PC-9 (cell line): ENCODE measurements at regions not wholly inside any gene's neighbourhood (a gene's known extent, or its start where the extent isn't known, plus 50 kb on each side); places are given as distances from the start of the nearest gene placed in this dataset.
A peak's percentile ranks its signal among the peaks of the same experiment; 100 is the strongest.

Source experiments
- BruUV-seq: library from RNA; stranded (reverse); fragments of 400-500 nt; replicated peaks from 2 replicates; lab custom pipeline; 2021; lab: Mats Ljungman, UMichigan
- CTCF ChIA-PET: fragments of 300-600 bp; sonication (Branson Sonifier 250); formaldehyde crosslinking; loops from one replicate; lab custom pipeline; 2022; ENCODE audit warnings: antibody characterized with exemption; lab: Charles Lee
- POLR2A ChIA-PET: fragments of 300-600 bp; sonication (Branson Sonifier 250); formaldehyde crosslinking; loops from one replicate; lab custom pipeline; 2022; ENCODE audit warnings: antibody characterized with exemption; ENCODE audit not compliant: unreplicated experiment; lab: Charles Lee
- DNase-seq, 2 experiments: peaks; one replicate each; pipeline versions ENCODE4 v3.0.0 to v3.0.0-alpha.2; 2015 to 2022; ENCODE audit warnings: mixed read lengths in 1 of 2
- H2AFZ ChIP-seq: fragments of 200-600 bp; sonication (generic); 2 replicates; pipeline ENCODE4 v1.8.1; 2017; ENCODE audit warnings: antibody characterized with exemption
- H3F3A ChIP-seq: fragments of 200-600 bp; sonication (generic); 2 replicates; pipeline ENCODE4 v1.8.1; 2017; ENCODE audit warnings: antibody characterized with exemption, mild to moderate bottlenecking, low read depth; ENCODE audit not compliant: insufficient read depth
- H3K27ac ChIP-seq: fragments of 200-600 bp; sonication (generic); 2 replicates; pipeline ENCODE4 v1.6.1; 2016; ENCODE audit warnings: mixed run types
- H3K27me3 ChIP-seq: fragments of 200-600 bp; sonication (generic); 2 replicates; pipeline ENCODE4 v1.6.1; 2016; ENCODE audit warnings: low read depth, mixed run types; ENCODE audit not compliant: insufficient read depth
- H3K36me3 ChIP-seq: fragments of 200-600 bp; sonication (generic); 2 replicates; pipeline ENCODE4 v1.6.1; 2016; ENCODE audit warnings: low read depth, mixed run types
- H3K4me1 ChIP-seq: fragments of 200-600 bp; sonication (generic); replicated peaks from 2 replicates; pipeline ENCODE4 v1.6.1; 2016; ENCODE audit warnings: mixed run types; ENCODE audit not compliant: insufficient read depth
- H3K4me2 ChIP-seq: fragments of 200-600 bp; sonication (generic); 2 replicates; pipeline ENCODE4 v1.6.1; 2017; ENCODE audit warnings: mixed run types
- H3K4me3 ChIP-seq: fragments of 200-600 bp; sonication (generic); 2 replicates; pipeline ENCODE4 v1.6.1; 2016; ENCODE audit warnings: mixed run types
- H3K79me2 ChIP-seq: fragments of 200-600 bp; sonication (generic); 2 replicates; pipeline ENCODE4 v1.6.1; 2017; ENCODE audit warnings: low read depth, mixed run types
- H3K9me2 ChIP-seq: fragments of 200-600 bp; sonication (generic); 2 replicates; pipeline ENCODE4 v1.8.1; 2017; ENCODE audit warnings: mild to moderate bottlenecking; ENCODE audit not compliant: insufficient read depth
- H3K9me3 ChIP-seq: fragments of 200-600 bp; sonication (generic); 2 replicates; pipeline ENCODE4 v1.8.1; 2016; ENCODE audit warnings: low read depth; ENCODE audit not compliant: insufficient read depth
- H4K20me1 ChIP-seq: fragments of 200-600 bp; sonication (generic); 2 replicates; pipeline ENCODE4 v1.8.1; 2017; ENCODE audit not compliant: insufficient read depth
- CTCF ChIP-seq: fragments of 200-600 bp; sonication (generic); conservative IDR thresholded peaks from 2 replicates; pipeline ENCODE4 v1.6.1; 2017; ENCODE audit warnings: mixed run types, antibody characterized with exemption, mild to moderate bottlenecking, moderate library complexity
- EZH2 ChIP-seq: fragments of 200-600 bp; sonication (generic); IDR thresholded peaks from 2 replicates; pipeline ENCODE4 v1.8.0; 2017; ENCODE audit warnings: antibody characterized with exemption, low read depth
- intact Hi-C: fragments of 100-400 bp; cut with micrococcal nuclease; formaldehyde crosslinking; loops from one replicate; pipeline ENCODE4 v1.10.0; 2022; ENCODE audit not compliant: unreplicated experiment

- BruUV-seq: no TSS peak
- no peaks in the 10 kb centered on the region for H3K9me3 ChIP-seq
- CTCF ChIA-PET: interaction anchor here (0.6 kb wide), 1 partner anchor 207 kb away, joined by 15 read pairs; no protein-coding TSS in a partner anchor
- H3K27ac ChIP-seq: peak overlapping the region; percentile 93
- H3K36me3 ChIP-seq: no peaks in the 10 kb centered on the region
- intact Hi-C loops: loop anchor here (10.0 kb wide), 1 partner anchor 212 kb away; the partner anchor contains the start of gene NXT1
- H4K20me1 ChIP-seq: no peaks in the 10 kb centered on the region
- H3K4me3 ChIP-seq: no peak overlapping the region
- no peaks in the 10 kb centered on the region for H3K9me2 ChIP-seq
- no peak overlapping the region for H2AFZ ChIP-seq
- peak overlapping the region; percentile 59 for H3K4me2 ChIP-seq
- H3K79me2 ChIP-seq: no peaks in the 10 kb centered on the region
- POLR2A ChIA-PET: interaction anchor here (0.5 to 0.6 kb wide), 2 partner anchors 43 to 790 kb away, joined by 5 to 36 read pairs; no protein-coding TSS in a partner anchor
- H3K27me3 ChIP-seq: no peaks in the 10 kb centered on the region
- TF ChIP-seq EZH2 (no peak), CTCF (no peak)
- peak; percentile 37 to 82 for DNase-seq
- peaks cover 43% of the 10 kb centered on the region for H3F3A ChIP-seq
- H3K4me1 ChIP-seq: peaks cover 76% of the 10 kb centered on the region
These were observed 57.0 kb upstream of the CD93 start for GRCh38 chr20:23143098-23143497.

- no TSS peak for BruUV-seq
- no peaks in the 10 kb centered on the region for H3K9me2 ChIP-seq
- peaks cover 41% of the 10 kb centered on the region for H3F3A ChIP-seq
- CTCF ChIA-PET: interaction anchor here (0.6 kb wide), 1 partner anchor 208 kb away, joined by 15 read pairs; no protein-coding TSS in a partner anchor
- no peaks in the 10 kb centered on the region for H4K20me1 ChIP-seq
- TF ChIP-seq EZH2: no peak
- no peak for TF ChIP-seq CTCF
- H3K4me3 ChIP-seq: no peak overlapping the region
- POLR2A ChIA-PET: interaction anchor here (0.5 to 0.6 kb wide), 2 partner anchors 42 to 485 kb away, joined by 5 to 36 read pairs; no protein-coding TSS in a partner anchor
- DNase-seq: peak in 1 of 2 experiments; percentile 50
- 0 out of 2 replicates have a peak, but pooled peaks cover 3% of the 10 kb centered on the region for H3K79me2 ChIP-seq
- H3K27ac ChIP-seq: peak overlapping the region; percentile 93
- no peaks in the 10 kb centered on the region for H3K27me3 ChIP-seq
- peak overlapping the region; percentile 59 for H3K4me2 ChIP-seq
- intact Hi-C loops: loop anchor here (10.0 kb wide), 1 partner anchor 212 kb away; the partner anchor contains the start of gene NXT1
- H3K4me1 ChIP-seq: peaks cover 76% of the 10 kb centered on the region
- H2AFZ ChIP-seq: no peak overlapping the region
- no peaks in the 10 kb centered on the region for H3K36me3 ChIP-seq
- no peaks in the 10 kb centered on the region for H3K9me3 ChIP-seq
These were observed 56.3 kb upstream of the CD93 start for GRCh38 chr20:23142162-23143050.

GRCh38 chr20:23141450-23142161, 55.5 kb upstream of the CD93 start:
- no peaks in the 10 kb centered on the region for H3K27me3 ChIP-seq
- no peak overlapping the region for H3K4me3 ChIP-seq
- H4K20me1 ChIP-seq: no peaks in the 10 kb centered on the region
- peaks cover 74% of the 10 kb centered on the region for H3K4me1 ChIP-seq
- H3K9me3 ChIP-seq: no peaks in the 10 kb centered on the region
- peaks cover 36% of the 10 kb centered on the region for H3F3A ChIP-seq
- H3K4me2 ChIP-seq: peak overlapping the region; percentile 59; the same call in 1 of the 2 replicates
- no peaks in the 10 kb centered on the region for H3K36me3 ChIP-seq
- no peaks in the 10 kb centered on the region for H3K9me2 ChIP-seq
- no peak overlapping the region for H2AFZ ChIP-seq
- no TSS peak for BruUV-seq
- CTCF ChIA-PET: no interaction called here
- intact Hi-C loops: loop anchor here (10.0 kb wide), 1 partner anchor 213 kb away; the partner anchor contains the start of gene NXT1
- POLR2A ChIA-PET: interaction anchor here (0.5 kb wide), 1 partner anchor 486 kb away, joined by 5 read pairs; no protein-coding TSS in a partner anchor
- 0 out of 2 replicates have a peak, but pooled peaks cover 6% of the 10 kb centered on the region for H3K79me2 ChIP-seq
- H3K27ac ChIP-seq: peak overlapping the region; percentile 93
- TF ChIP-seq CTCF: no peak
- no peak for TF ChIP-seq EZH2
- DNase-seq: no peak
